ENCODE measurements at regions not wholly inside any gene's neighbourhood (a gene's known extent, or its start where the extent isn't known, plus 50 kb on each side); places are given as distances from the start of the nearest gene placed in this dataset.

DNA sequence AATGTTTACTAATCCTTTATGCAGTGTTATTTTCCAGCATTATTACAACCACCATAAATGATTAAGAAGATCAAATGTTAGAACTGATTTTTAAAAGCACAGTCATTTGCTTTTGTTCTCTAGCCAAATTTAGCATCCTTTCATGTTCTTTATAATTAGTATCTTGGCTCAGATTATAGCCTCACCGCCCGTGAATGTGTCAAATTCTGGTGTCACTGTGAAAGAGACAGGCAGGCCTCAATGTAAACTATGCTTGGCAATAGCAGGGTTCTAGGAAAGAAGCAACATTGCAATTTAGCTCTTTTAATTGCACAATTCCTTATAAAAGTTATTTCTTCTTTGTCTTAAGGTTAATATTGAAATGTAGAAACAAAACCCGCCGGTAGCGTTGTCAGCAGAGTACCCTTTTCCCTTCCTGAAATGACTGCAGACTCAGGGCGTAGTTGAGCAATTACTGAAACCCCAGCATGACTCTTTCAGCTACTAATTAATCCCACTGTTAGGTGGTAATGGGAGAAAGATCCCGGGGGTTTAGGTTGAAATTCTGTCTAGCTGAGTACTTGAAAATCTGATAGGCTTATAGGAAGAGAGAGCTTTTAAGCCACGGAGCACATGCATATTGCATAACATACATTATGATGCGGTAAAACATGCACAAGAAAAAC is 1600.5 kb upstream of the SEL1L start:
- TF ChIP-seq, protein P1, sequence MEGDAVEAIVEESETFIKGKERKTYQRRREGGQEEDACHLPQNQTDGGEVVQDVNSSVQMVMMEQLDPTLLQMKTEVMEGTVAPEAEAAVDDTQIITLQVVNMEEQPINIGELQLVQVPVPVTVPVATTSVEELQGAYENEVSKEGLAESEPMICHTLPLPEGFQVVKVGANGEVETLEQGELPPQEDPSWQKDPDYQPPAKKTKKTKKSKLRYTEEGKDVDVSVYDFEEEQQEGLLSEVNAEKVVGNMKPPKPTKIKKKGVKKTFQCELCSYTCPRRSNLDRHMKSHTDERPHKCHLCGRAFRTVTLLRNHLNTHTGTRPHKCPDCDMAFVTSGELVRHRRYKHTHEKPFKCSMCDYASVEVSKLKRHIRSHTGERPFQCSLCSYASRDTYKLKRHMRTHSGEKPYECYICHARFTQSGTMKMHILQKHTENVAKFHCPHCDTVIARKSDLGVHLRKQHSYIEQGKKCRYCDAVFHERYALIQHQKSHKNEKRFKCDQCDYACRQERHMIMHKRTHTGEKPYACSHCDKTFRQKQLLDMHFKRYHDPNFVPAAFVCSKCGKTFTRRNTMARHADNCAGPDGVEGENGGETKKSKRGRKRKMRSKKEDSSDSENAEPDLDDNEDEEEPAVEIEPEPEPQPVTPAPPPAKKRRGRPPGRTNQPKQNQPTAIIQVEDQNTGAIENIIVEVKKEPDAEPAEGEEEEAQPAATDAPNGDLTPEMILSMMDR (IDR thresholded peaks at IDR 0.05; ENCODE audit: borderline replicate concordance, extremely low read depth, low read length, poor library complexity, severe bottlenecking): no peak
- TF ChIP-seq EZH2 (IDR thresholded peaks at IDR 0.05; ENCODE audit: borderline replicate concordance, low read depth, low read length, severe bottlenecking): no peak

Data from DND-41 (cell line).